MM.1S (cell line): ENCODE measurements at regions not wholly inside any gene's neighbourhood (a gene's known extent, or its start where the extent isn't known, plus 50 kb on each side); places are given as distances from the start of the nearest gene placed in this dataset.

Experiments
- EZH2 ChIP-seq: fragments of 300-600 bp; sonication (generic); optimal IDR thresholded peaks from 2 replicates; pipeline ENCODE3; 2017; ENCODE audit warnings: low read depth, mild to moderate bottlenecking, antibody characterized with exemption, low read length, mixed read lengths
- TF ChIP-seq, protein P1 (sequence below): fragments of 300-600 bp; sonication (generic); IDR thresholded peaks from 2 replicates; pipeline ENCODE4 v1.5.1; 2016; ENCODE audit warnings: antibody characterized with exemption, low read length, mixed read lengths

DNA sequence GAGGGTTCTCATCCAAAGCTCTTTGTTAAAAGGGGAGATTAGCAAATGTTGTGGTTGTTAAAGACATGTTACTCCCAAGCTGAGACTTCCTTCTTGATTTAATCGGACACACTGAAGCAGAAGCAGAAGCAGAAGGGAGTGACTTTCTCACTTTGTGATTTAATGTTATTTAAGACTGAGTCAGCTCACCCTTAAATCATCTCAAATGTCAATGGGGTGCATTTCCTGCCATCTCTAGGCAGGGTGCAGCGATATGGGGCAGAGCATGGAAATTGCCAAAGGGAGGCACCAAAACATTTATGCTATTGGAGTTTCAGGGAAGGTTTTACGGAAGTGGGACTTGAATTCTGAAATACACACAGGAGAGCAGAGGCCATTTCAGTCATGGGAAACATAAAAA lies 283.6 kb downstream of the ABCC12 start:
- TF ChIP-seq, protein P1, sequence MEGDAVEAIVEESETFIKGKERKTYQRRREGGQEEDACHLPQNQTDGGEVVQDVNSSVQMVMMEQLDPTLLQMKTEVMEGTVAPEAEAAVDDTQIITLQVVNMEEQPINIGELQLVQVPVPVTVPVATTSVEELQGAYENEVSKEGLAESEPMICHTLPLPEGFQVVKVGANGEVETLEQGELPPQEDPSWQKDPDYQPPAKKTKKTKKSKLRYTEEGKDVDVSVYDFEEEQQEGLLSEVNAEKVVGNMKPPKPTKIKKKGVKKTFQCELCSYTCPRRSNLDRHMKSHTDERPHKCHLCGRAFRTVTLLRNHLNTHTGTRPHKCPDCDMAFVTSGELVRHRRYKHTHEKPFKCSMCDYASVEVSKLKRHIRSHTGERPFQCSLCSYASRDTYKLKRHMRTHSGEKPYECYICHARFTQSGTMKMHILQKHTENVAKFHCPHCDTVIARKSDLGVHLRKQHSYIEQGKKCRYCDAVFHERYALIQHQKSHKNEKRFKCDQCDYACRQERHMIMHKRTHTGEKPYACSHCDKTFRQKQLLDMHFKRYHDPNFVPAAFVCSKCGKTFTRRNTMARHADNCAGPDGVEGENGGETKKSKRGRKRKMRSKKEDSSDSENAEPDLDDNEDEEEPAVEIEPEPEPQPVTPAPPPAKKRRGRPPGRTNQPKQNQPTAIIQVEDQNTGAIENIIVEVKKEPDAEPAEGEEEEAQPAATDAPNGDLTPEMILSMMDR = no peak
- no peak for TF ChIP-seq EZH2
